Panc1 (cell line): ENCODE measurements at regions not wholly inside any gene's neighbourhood (a gene's known extent, or its start where the extent isn't known, plus 50 kb on each side); places are given as distances from the start of the nearest gene placed in this dataset.

Experiments
- ATAC-seq: fragments of 200-7000 bp; cut with Tn5 transposase; 2 replicates; pipeline ENCODE4 v1.9.1; 2020; ENCODE audit warnings: mild to moderate bottlenecking, moderate library complexity
- BruUV-seq: library from RNA; stranded (reverse); fragments of 400-500 nt; replicated peaks from 2 replicates; lab custom pipeline; 2021; lab: Mats Ljungman, UMichigan
- CTCF ChIA-PET: fragments of 300-600 bp; sonication (Branson Sonifier 250); formaldehyde crosslinking; loops from one replicate; lab custom pipeline; 2022; ENCODE audit warnings: antibody characterized with exemption; lab: Charles Lee
- POLR2A ChIA-PET: fragments of 300-600 bp; sonication (Branson Sonifier 250); formaldehyde crosslinking; loops from one replicate; lab custom pipeline; 2022; ENCODE audit warnings: antibody characterized with exemption; lab: Charles Lee
- DNase-seq: peaks from one replicate; pipeline ENCODE4 v3.0.0-alpha.2; 2010; ENCODE audit warnings: low read depth, low spot score
- H3K27ac ChIP-seq: 2 replicates; pipeline ENCODE4 v1.5.1; 2011; ENCODE audit warnings: mild to moderate bottlenecking, low read length, inconsistent platforms
- H3K27me3 ChIP-seq: fragments of 200-500 bp; sonication (Bioruptor generic); 2 replicates; pipeline ENCODE4 v1.6.0; 2014; ENCODE audit warnings: low read length, inconsistent platforms; ENCODE audit not compliant: control insufficient read depth, insufficient read depth
- H3K36me3 ChIP-seq: fragments of 200-500 bp; sonication (Bioruptor generic); 2 replicates; pipeline ENCODE4 v1.5.1; 2014; ENCODE audit warnings: inconsistent platforms, mild to moderate bottlenecking, low read length, moderate library complexity; ENCODE audit not compliant: control insufficient read depth, insufficient read depth
- H3K4me1 ChIP-seq: 2 replicates; pipeline ENCODE4 v1.5.1; 2011; ENCODE audit warnings: inconsistent platforms, mild to moderate bottlenecking, low read length, moderate library complexity; ENCODE audit not compliant: control insufficient read depth, insufficient read depth
- H3K4me3 ChIP-seq, 2 experiments: 2 replicates each; pipeline ENCODE4 v1.5.1; 2011 to 2012; ENCODE audit warnings: low read depth in 2 of 2, low read length in 2 of 2, mild to moderate bottlenecking in 2 of 2, inconsistent platforms in 1 of 2, moderate library complexity in 1 of 2
- H3K9me3 ChIP-seq: fragments of 200-500 bp; sonication (Bioruptor generic); 2 replicates; pipeline ENCODE4 v1.5.1; 2014; ENCODE audit warnings: low read depth, mild to moderate bottlenecking, inconsistent platforms, low read length, moderate library complexity; ENCODE audit not compliant: control insufficient read depth, insufficient read depth
- POLR2AphosphoS5 ChIP-seq: IDR thresholded peaks from 2 replicates; pipeline ENCODE4 v1.6.1; 2012; ENCODE audit warnings: mild to moderate bottlenecking, low read depth, low read length, moderate library complexity
- SIN3A ChIP-seq: IDR thresholded peaks from 2 replicates; pipeline ENCODE4 v1.6.1; 2012; ENCODE audit warnings: low read depth, mild to moderate bottlenecking, low read length, moderate library complexity, borderline replicate concordance; ENCODE audit not compliant: insufficient read depth
- TCF7L2 ChIP-seq: IDR thresholded peaks from 2 replicates; pipeline ENCODE4 v1.6.1; 2011; ENCODE audit warnings: mild to moderate bottlenecking, low read depth, low read length, inconsistent platforms
- in situ Hi-C: cut with HindIII; loops from 2 replicates; pipeline ENCODE4 v1.10.0; 2016; ENCODE audit warnings: low sequenced_read_pairs, low pct_unique_long_range_greater_than_20kb
- intact Hi-C: fragments of 100-400 bp; cut with micrococcal nuclease; formaldehyde crosslinking; loops from one replicate; pipeline ENCODE4 v1.10.0; 2022; ENCODE audit not compliant: unreplicated experiment
- TF ChIP-seq, protein P1 (sequence below): fragments of 450-650 bp; IDR thresholded peaks from 2 replicates; pipeline ENCODE4 v1.5.1; 2017; ENCODE audit warnings: mild to moderate bottlenecking
- TF ChIP-seq, protein P2 (sequence below), 2 experiments: IDR thresholded peaks; 2 replicates each; pipeline ENCODE4 v1.6.1; 2011 to 2012; ENCODE audit warnings: low read depth in 2 of 2, control low read depth in 1 of 2, low read length in 1 of 2, mild to moderate bottlenecking in 1 of 2, moderate library complexity in 1 of 2; ENCODE audit not compliant: insufficient read depth in 1 of 2

DNA sequence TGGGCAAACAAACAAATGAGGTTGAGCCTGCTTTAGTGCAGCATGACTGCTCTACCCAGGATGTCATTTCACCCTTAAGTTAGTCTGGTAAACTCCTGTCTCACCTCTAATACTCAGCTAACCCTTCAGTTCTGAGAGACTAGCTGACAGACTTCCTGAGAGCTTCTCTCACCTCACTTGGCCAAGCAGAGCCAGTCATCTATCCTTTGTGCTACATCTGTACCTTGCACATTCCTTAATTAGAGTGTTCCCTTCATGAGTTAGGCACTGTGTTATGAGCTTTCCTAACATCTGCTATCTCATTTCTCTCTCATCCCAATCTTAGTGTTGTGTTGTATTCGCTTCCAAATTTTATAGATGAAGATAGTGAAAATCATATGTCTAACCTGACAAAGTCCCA lies 220.1 kb upstream of the PIK3C3 start:
- no peaks in the 10 kb centered on the region for H3K4me1 ChIP-seq
- intact Hi-C loops (no loop called here), in situ Hi-C loops (no loop called here)
- no peak overlapping the region for H3K4me3 ChIP-seq
- no peak overlapping the region for H3K27ac ChIP-seq
- no peaks in the 10 kb centered on the region for H3K36me3 ChIP-seq
- H3K27me3 ChIP-seq, result no peaks in the 10 kb centered on the region
- no peak for DNase-seq
- no peak for ATAC-seq
- TF ChIP-seq TCF7L2, result no peak
- CTCF ChIA-PET, result interaction anchor here (0.6 kb wide), 1 partner anchor 173 kb away, joined by 3 read pairs; no protein-coding TSS in a partner anchor
- POLR2A ChIA-PET, result no interaction called here
- no peaks in the 10 kb centered on the region for H3K9me3 ChIP-seq
- BruUV-seq, result no TSS peak

DNA sequence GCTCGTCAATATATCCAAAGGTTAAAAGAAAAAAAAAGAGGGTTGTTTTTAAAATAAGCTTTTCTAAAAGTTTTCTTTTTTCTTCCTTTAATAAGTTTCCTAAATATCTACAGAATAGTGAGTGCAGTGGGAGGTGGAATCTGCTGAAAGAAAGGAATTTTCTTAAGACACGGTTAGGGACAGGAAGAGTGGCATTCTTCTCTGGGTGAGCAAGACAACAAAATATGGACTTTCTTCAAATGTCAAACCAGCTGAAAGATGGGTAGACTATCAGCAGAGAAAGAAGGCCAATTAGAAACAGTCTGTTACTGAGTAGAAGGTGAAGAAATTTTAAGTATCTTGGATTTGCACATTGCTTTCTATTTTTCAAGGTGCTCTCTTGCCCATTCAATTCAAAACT lies 222.7 kb upstream of the PIK3C3 start:
- intact Hi-C loops (no loop called here), in situ Hi-C loops (no loop called here)
- no TSS peak for BruUV-seq
- no peak for ATAC-seq
- H3K27ac ChIP-seq, result no peak overlapping the region
- no peaks in the 10 kb centered on the region for H3K27me3 ChIP-seq
- H3K9me3 ChIP-seq, result no peaks in the 10 kb centered on the region
- TF ChIP-seq TCF7L2, result no peak
- TF ChIP-seq, protein P1, sequence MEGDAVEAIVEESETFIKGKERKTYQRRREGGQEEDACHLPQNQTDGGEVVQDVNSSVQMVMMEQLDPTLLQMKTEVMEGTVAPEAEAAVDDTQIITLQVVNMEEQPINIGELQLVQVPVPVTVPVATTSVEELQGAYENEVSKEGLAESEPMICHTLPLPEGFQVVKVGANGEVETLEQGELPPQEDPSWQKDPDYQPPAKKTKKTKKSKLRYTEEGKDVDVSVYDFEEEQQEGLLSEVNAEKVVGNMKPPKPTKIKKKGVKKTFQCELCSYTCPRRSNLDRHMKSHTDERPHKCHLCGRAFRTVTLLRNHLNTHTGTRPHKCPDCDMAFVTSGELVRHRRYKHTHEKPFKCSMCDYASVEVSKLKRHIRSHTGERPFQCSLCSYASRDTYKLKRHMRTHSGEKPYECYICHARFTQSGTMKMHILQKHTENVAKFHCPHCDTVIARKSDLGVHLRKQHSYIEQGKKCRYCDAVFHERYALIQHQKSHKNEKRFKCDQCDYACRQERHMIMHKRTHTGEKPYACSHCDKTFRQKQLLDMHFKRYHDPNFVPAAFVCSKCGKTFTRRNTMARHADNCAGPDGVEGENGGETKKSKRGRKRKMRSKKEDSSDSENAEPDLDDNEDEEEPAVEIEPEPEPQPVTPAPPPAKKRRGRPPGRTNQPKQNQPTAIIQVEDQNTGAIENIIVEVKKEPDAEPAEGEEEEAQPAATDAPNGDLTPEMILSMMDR, result no peak
- TF ChIP-seq SIN3A, result no peak
- TF ChIP-seq, protein P2, sequence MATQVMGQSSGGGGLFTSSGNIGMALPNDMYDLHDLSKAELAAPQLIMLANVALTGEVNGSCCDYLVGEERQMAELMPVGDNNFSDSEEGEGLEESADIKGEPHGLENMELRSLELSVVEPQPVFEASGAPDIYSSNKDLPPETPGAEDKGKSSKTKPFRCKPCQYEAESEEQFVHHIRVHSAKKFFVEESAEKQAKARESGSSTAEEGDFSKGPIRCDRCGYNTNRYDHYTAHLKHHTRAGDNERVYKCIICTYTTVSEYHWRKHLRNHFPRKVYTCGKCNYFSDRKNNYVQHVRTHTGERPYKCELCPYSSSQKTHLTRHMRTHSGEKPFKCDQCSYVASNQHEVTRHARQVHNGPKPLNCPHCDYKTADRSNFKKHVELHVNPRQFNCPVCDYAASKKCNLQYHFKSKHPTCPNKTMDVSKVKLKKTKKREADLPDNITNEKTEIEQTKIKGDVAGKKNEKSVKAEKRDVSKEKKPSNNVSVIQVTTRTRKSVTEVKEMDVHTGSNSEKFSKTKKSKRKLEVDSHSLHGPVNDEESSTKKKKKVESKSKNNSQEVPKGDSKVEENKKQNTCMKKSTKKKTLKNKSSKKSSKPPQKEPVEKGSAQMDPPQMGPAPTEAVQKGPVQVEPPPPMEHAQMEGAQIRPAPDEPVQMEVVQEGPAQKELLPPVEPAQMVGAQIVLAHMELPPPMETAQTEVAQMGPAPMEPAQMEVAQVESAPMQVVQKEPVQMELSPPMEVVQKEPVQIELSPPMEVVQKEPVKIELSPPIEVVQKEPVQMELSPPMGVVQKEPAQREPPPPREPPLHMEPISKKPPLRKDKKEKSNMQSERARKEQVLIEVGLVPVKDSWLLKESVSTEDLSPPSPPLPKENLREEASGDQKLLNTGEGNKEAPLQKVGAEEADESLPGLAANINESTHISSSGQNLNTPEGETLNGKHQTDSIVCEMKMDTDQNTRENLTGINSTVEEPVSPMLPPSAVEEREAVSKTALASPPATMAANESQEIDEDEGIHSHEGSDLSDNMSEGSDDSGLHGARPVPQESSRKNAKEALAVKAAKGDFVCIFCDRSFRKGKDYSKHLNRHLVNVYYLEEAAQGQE (IDR thresholded peaks at IDR 0.05; ENCODE audit: insufficient read depth in 1 of 2, low read depth in 2 of 2, low read length in 1 of 2), result no peak
- no peak for TF ChIP-seq POLR2AphosphoS5
- H3K4me3 ChIP-seq, result no peak overlapping the region
- no peaks in the 10 kb centered on the region for H3K36me3 ChIP-seq
- DNase-seq, result no peak
- ChIA-PET POLR2A (no interaction called here), CTCF (no interaction called here)
- no peaks in the 10 kb centered on the region for H3K4me1 ChIP-seq

DNA sequence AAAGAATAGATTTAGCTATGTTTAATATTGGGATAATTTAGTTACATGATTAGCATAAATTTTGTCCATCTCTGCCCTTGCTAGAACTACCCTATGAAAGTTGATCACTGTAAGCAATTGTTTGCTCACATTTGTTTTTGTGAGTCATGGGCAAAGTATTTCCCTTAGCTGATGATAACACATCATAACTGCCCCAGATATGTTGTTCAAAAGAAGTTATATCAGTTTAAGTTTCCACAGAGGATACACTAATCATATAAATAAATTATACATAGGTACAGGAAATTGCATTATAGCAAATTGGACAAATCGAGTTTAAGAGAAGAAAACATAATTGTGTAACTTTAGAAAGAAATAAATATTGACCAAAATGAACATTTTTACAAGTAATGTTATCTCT lies 223.2 kb upstream of the PIK3C3 start:
- in situ Hi-C loops, result no loop called here
- BruUV-seq, result no TSS peak

More for the DNA sequence above, 223.2 kb upstream of the PIK3C3 start:
- intact Hi-C loops, result no loop called here
- Histone ChIP-seq H3K4me3 (no peak overlapping the region), H3K9me3 (no peaks in the 10 kb centered on the region), H3K4me1 (no peaks in the 10 kb centered on the region), H3K36me3 (no peaks in the 10 kb centered on the region), H3K27ac (no peak overlapping the region), H3K27me3 (no peaks in the 10 kb centered on the region)
- POLR2A ChIA-PET, result no interaction called here
- ATAC-seq (no peak), DNase-seq (no peak)
- TF ChIP-seq POLR2AphosphoS5, result no peak
- TF ChIP-seq, protein P2 (IDR thresholded peaks at IDR 0.05; ENCODE audit: insufficient read depth in 1 of 2, low read depth in 2 of 2, low read length in 1 of 2), result no peak
- no peak for TF ChIP-seq SIN3A
- TF ChIP-seq TCF7L2, result no peak
- TF ChIP-seq, protein P1, result no peak
- CTCF ChIA-PET, result no interaction called here
